OCI-LY7 (cell line): ENCODE measurements at regions not wholly inside any gene's neighbourhood (a gene's known extent, or its start where the extent isn't known, plus 50 kb on each side); places are given as distances from the start of the nearest gene placed in this dataset.

Experiments
- BruUV-seq: library from RNA; stranded (reverse); fragments of 400-500 nt; replicated peaks from 2 replicates; lab custom pipeline; 2021; lab: Mats Ljungman, UMichigan
- CTCF ChIA-PET: fragments of 300-600 bp; sonication (Branson Sonifier 250); formaldehyde crosslinking; loops from one replicate; lab custom pipeline; 2022; ENCODE audit warnings: antibody characterized with exemption; ENCODE audit not compliant: unreplicated experiment; lab: Charles Lee
- POLR2A ChIA-PET: fragments of 300-600 bp; sonication (Branson Sonifier 250); formaldehyde crosslinking; loops from one replicate; lab custom pipeline; 2022; ENCODE audit warnings: antibody characterized with exemption; lab: Charles Lee
- DNase-seq: peaks from one replicate; pipeline ENCODE4 v3.0.0-alpha.2; 2015; ENCODE audit warnings: low spot score
- H2AFZ ChIP-seq: fragments of 200-600 bp; sonication (generic), shearing (Covaris generic); 2 replicates; pipeline ENCODE4 v1.6.1; 2014; ENCODE audit warnings: mild to moderate bottlenecking, antibody characterized with exemption, low read length, moderate library complexity
- H3K27ac ChIP-seq: fragments of 200-600 bp; sonication (generic); 2 replicates; pipeline ENCODE4 v1.5.1; 2014; ENCODE audit warnings: mixed run types, low read depth, mild to moderate bottlenecking, moderate library complexity, low read length, inconsistent platforms; ENCODE audit not compliant: poor library complexity, severe bottlenecking
- H3K36me3 ChIP-seq: fragments of 200-600 bp; sonication (generic); 2 replicates; pipeline ENCODE4 v1.6.1; 2014; ENCODE audit warnings: mild to moderate bottlenecking, antibody characterized with exemption, low read length, moderate library complexity, mixed read lengths; ENCODE audit not compliant: insufficient read depth
- H3K4me1 ChIP-seq: fragments of 200-600 bp; sonication (generic); 2 replicates; pipeline ENCODE4 v1.5.1; 2014; ENCODE audit warnings: mild to moderate bottlenecking, low read length; ENCODE audit not compliant: insufficient read depth, poor library complexity, severe bottlenecking
- H3K4me2 ChIP-seq: fragments of 200-600 bp; sonication (generic); 2 replicates; pipeline ENCODE4 v1.6.1; 2014; ENCODE audit warnings: mild to moderate bottlenecking, low read length
- H3K4me3 ChIP-seq: fragments of 200-600 bp; sonication (generic); 2 replicates; pipeline ENCODE4 v1.5.1; 2014; ENCODE audit warnings: mild to moderate bottlenecking, low read depth, low read length; ENCODE audit not compliant: poor library complexity, severe bottlenecking
- H3K79me2 ChIP-seq: fragments of 200-600 bp; sonication (generic); 2 replicates; pipeline ENCODE4 v1.6.1; 2016; ENCODE audit warnings: low read depth, mild to moderate bottlenecking, low read length, moderate library complexity, mixed read lengths; ENCODE audit not compliant: insufficient read depth
- H3K9me2 ChIP-seq: fragments of 200-600 bp; sonication (generic); 2 replicates; pipeline ENCODE4 v1.6.1; 2016; ENCODE audit warnings: mild to moderate bottlenecking, low read length, mixed read lengths; ENCODE audit not compliant: insufficient read depth
- H3K9me3 ChIP-seq: fragments of 200-600 bp; sonication (generic); 2 replicates; pipeline ENCODE4 v1.6.1; 2014; ENCODE audit warnings: mild to moderate bottlenecking, mixed run types, low read length, mixed read lengths
- H4K20me1 ChIP-seq: fragments of 200-600 bp; sonication (generic); 2 replicates; pipeline ENCODE4 v1.6.1; 2014; ENCODE audit warnings: mild to moderate bottlenecking, antibody characterized with exemption, low read length, moderate library complexity, mixed read lengths; ENCODE audit not compliant: insufficient read depth
- EZH2phosphoT487 ChIP-seq: fragments of 200-600 bp; sonication (generic); IDR thresholded peaks from 2 replicates; pipeline ENCODE4 v1.6.1; 2018; ENCODE audit warnings: low read depth, borderline replicate concordance, mild to moderate bottlenecking, mixed run types, antibody characterized with exemption, low read length, moderate library complexity, mixed read lengths
- intact Hi-C: fragments of 100-400 bp; cut with micrococcal nuclease; formaldehyde crosslinking; loops from one replicate; pipeline ENCODE4 v1.10.0; 2022; ENCODE audit not compliant: unreplicated experiment
- TF ChIP-seq, protein P1 (sequence below): fragments of 200-600 bp; sonication (generic); conservative IDR thresholded peaks from 2 replicates; pipeline ENCODE4 v1.5.1; 2014; ENCODE audit warnings: mild to moderate bottlenecking, antibody characterized with exemption, low read length, moderate library complexity, mixed read lengths

DNA sequence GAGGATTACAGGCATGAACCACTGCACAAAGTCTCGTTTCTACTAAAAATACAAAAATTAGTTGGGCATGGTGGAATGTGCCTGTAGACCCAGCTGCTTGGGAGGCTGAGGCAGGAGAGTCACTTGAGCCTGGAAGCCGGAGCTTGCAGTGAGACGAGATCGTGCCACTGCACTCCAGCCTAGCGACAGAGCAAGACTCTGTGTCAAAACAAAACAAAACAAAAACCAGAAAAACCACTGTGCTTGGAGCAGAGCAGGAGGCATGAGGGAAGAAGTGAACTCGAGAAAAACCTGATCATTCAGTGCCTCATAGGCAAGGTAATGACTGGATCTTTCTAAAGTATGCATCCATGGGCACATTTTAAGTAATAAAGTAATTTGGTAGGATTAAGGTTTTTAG lies 487.8 kb downstream of the KCNH5 start:
- no TSS peak for BruUV-seq
- Histone ChIP-seq H2AFZ (no peak overlapping the region), H3K79me2 (no peaks in the 10 kb centered on the region), H3K27ac (no peak overlapping the region), H4K20me1 (no peaks in the 10 kb centered on the region), H3K9me2 (no peaks in the 10 kb centered on the region), H3K36me3 (no peaks in the 10 kb centered on the region), H3K4me2 (no peak overlapping the region), H3K4me1 (no peaks in the 10 kb centered on the region), H3K4me3 (no peak overlapping the region), H3K9me3 (no peaks in the 10 kb centered on the region)
- no peak for DNase-seq
- CTCF ChIA-PET: no interaction called here
- intact Hi-C loops: no loop called here
- no peak for TF ChIP-seq EZH2phosphoT487
- TF ChIP-seq, protein P1, sequence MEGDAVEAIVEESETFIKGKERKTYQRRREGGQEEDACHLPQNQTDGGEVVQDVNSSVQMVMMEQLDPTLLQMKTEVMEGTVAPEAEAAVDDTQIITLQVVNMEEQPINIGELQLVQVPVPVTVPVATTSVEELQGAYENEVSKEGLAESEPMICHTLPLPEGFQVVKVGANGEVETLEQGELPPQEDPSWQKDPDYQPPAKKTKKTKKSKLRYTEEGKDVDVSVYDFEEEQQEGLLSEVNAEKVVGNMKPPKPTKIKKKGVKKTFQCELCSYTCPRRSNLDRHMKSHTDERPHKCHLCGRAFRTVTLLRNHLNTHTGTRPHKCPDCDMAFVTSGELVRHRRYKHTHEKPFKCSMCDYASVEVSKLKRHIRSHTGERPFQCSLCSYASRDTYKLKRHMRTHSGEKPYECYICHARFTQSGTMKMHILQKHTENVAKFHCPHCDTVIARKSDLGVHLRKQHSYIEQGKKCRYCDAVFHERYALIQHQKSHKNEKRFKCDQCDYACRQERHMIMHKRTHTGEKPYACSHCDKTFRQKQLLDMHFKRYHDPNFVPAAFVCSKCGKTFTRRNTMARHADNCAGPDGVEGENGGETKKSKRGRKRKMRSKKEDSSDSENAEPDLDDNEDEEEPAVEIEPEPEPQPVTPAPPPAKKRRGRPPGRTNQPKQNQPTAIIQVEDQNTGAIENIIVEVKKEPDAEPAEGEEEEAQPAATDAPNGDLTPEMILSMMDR: no peak
- POLR2A ChIA-PET: no interaction called here

DNA sequence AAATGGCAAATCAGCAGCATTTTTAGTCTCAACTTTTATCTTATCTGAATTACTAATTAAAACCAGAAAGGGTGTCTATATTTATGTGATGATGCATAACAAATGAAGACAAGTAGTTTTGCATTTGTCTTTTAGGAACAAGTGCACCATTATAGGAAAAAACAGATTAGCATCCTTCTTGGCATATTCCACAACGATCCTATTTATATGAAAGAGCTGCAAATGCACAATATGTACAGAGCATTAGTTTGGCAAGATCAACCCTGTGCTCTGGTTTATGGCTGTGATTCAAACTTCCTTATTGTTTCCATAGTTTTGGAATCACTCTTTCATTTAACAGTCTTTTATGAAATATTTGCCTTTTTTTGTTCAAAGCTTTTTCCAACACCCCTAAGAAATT lies 486.8 kb downstream of the KCNH5 start:
- H4K20me1 ChIP-seq: no peaks in the 10 kb centered on the region
- H3K4me3 ChIP-seq: no peak overlapping the region
- H3K79me2 ChIP-seq: no peaks in the 10 kb centered on the region
- intact Hi-C loops: no loop called here
- no peaks in the 10 kb centered on the region for H3K4me1 ChIP-seq
- no peak overlapping the region for H2AFZ ChIP-seq
- DNase-seq: no peak
- no peaks in the 10 kb centered on the region for H3K9me3 ChIP-seq
- TF ChIP-seq, protein P1: no peak
- no peak for TF ChIP-seq EZH2phosphoT487
- CTCF ChIA-PET: no interaction called here
- H3K36me3 ChIP-seq: no peaks in the 10 kb centered on the region
- no peaks in the 10 kb centered on the region for H3K9me2 ChIP-seq
- POLR2A ChIA-PET: no interaction called here
- no peak overlapping the region for H3K4me2 ChIP-seq
- H3K27ac ChIP-seq: no peak overlapping the region
- no TSS peak for BruUV-seq

GRCh38 chr14:62585247-62585646 lies 460.0 kb downstream of the KCNH5 start:
- no peaks in the 10 kb centered on the region for H3K9me2 ChIP-seq
- intact Hi-C loops: no loop called here
- H3K4me2 ChIP-seq: no peak overlapping the region
- H3K36me3 ChIP-seq: no peaks in the 10 kb centered on the region
- no peak for DNase-seq
- BruUV-seq: no TSS peak
- H3K79me2 ChIP-seq: no peaks in the 10 kb centered on the region
- no peaks in the 10 kb centered on the region for H4K20me1 ChIP-seq
- no peaks in the 10 kb centered on the region for H3K9me3 ChIP-seq
- H3K27ac ChIP-seq: no peak overlapping the region
- no peak overlapping the region for H2AFZ ChIP-seq
- TF ChIP-seq EZH2phosphoT487: no peak
- TF ChIP-seq, protein P1: no peak
- no peaks in the 10 kb centered on the region for H3K4me1 ChIP-seq
- no peak overlapping the region for H3K4me3 ChIP-seq
- ChIA-PET POLR2A (no interaction called here), CTCF (no interaction called here)
